Bronchial epithelial cell (primary cell): ENCODE measurements at regions not wholly inside any gene's neighbourhood (a gene's known extent, or its start where the extent isn't known, plus 50 kb on each side); places are given as distances from the start of the nearest gene placed in this dataset.
A peak's percentile ranks its signal among the peaks of the same experiment; 100 is the strongest.

Experiments
- DNase-seq: peaks from one replicate; pipeline ENCODE4 v3.0.0-alpha.2; 2010; ENCODE audit warnings: low read depth
- FAIRE-seq: peaks from 2 replicates; lab custom pipeline; 2011; peaks lifted over from hg19 to GRCh38; lab: Jason Lieb, UNC
- H3K27me3 ChIP-seq: 2 replicates; pipeline ENCODE4 v1.5.1; 2011; ENCODE audit warnings: low read length; ENCODE audit not compliant: control insufficient read depth, insufficient read depth
- H3K36me3 ChIP-seq: 2 replicates; pipeline ENCODE4 v1.5.1; 2011; ENCODE audit warnings: low read length; ENCODE audit not compliant: control insufficient read depth, insufficient read depth
- H3K4me3 ChIP-seq: 2 replicates; pipeline ENCODE4 v1.5.1; 2011; ENCODE audit warnings: mild to moderate bottlenecking, low read depth, low read length, control low read depth
- TF ChIP-seq, protein P1 (sequence below): IDR thresholded peaks from 2 replicates; pipeline ENCODE4 v1.5.1; 2011; ENCODE audit warnings: mild to moderate bottlenecking, moderate library complexity, low read length, control low read depth, inconsistent platforms; ENCODE audit not compliant: insufficient read depth, severe bottlenecking

DNA sequence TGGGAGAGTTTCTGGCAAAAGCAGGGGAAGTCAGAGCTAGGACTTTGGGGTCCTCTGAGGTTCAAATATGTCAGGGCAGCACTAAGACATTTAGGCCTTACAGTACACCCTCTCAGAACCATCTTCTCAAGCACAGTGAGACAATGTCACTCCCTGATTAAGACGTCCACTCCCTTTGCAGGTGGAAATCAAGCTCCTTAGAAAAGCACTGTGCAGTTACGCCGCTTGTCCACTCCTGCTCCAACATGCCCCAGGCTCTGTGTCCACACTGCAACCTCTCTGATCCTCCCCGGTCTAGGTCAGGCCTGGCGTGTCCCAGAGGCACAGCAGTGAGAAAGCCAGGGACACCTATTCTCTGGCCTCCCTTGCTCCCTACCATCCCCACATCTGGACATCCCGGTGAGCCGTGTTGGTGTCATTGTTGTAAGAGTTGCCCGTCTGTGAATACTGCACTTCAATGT lies 528.6 kb upstream of the ID2 start:
- Histone ChIP-seq H3K27me3 (no peaks in the 10 kb centered on the region), H3K4me3 (no peak overlapping the region), H3K36me3 (no peaks in the 10 kb centered on the region)
- FAIRE-seq (no peak), DNase-seq (no peak)
- TF ChIP-seq, protein P1, sequence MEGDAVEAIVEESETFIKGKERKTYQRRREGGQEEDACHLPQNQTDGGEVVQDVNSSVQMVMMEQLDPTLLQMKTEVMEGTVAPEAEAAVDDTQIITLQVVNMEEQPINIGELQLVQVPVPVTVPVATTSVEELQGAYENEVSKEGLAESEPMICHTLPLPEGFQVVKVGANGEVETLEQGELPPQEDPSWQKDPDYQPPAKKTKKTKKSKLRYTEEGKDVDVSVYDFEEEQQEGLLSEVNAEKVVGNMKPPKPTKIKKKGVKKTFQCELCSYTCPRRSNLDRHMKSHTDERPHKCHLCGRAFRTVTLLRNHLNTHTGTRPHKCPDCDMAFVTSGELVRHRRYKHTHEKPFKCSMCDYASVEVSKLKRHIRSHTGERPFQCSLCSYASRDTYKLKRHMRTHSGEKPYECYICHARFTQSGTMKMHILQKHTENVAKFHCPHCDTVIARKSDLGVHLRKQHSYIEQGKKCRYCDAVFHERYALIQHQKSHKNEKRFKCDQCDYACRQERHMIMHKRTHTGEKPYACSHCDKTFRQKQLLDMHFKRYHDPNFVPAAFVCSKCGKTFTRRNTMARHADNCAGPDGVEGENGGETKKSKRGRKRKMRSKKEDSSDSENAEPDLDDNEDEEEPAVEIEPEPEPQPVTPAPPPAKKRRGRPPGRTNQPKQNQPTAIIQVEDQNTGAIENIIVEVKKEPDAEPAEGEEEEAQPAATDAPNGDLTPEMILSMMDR, result no peak

DNA sequence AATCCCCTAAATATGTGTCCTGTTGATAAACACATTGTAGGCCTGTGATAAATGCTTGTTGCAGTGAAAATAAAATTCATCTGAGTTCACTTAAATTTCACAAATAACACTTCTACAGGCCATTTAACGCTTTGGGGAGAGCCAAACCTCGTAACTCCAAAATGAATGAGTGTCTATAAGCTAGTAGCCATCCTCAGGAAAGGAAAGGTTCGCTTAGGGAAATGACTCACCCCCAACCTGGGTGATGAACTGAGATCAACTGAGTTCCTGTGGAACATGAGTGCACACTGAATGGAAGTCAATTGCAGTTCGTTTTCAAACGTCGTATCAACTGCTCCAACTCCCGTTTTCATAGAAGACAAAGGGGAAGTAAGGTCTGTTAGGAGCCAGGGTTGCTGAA lies 527.6 kb upstream of the ID2 start:
- H3K4me3 ChIP-seq, result no peak overlapping the region
- no peak for FAIRE-seq
- TF ChIP-seq, protein P1, result no peak
- DNase-seq, result peak; percentile 26
- no peaks in the 10 kb centered on the region for H3K27me3 ChIP-seq
- no peaks in the 10 kb centered on the region for H3K36me3 ChIP-seq

DNA sequence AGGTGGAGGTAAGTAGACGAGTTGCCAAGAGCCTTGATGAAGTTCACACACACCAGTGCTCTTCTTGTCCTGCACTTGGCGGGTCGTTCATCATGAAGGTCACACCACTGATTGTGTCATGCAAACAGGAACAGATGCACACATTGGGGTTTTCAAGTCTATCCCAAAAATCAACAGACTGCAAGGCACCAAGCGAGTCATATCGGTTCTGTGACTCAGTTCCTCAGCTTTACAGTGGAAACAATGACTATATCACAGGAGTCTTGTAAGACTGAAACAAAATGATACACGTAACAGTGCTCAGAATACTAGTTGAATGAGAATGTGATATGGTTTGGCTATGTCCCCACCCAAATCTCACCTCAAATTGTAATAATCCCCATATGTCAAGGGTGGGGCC lies 526.9 kb upstream of the ID2 start:
- H3K27me3 ChIP-seq, result no peaks in the 10 kb centered on the region
- TF ChIP-seq, protein P1, result no peak
- H3K36me3 ChIP-seq, result no peaks in the 10 kb centered on the region
- FAIRE-seq (no peak), DNase-seq (peak; percentile 40)
- H3K4me3 ChIP-seq, result no peak overlapping the region

DNA sequence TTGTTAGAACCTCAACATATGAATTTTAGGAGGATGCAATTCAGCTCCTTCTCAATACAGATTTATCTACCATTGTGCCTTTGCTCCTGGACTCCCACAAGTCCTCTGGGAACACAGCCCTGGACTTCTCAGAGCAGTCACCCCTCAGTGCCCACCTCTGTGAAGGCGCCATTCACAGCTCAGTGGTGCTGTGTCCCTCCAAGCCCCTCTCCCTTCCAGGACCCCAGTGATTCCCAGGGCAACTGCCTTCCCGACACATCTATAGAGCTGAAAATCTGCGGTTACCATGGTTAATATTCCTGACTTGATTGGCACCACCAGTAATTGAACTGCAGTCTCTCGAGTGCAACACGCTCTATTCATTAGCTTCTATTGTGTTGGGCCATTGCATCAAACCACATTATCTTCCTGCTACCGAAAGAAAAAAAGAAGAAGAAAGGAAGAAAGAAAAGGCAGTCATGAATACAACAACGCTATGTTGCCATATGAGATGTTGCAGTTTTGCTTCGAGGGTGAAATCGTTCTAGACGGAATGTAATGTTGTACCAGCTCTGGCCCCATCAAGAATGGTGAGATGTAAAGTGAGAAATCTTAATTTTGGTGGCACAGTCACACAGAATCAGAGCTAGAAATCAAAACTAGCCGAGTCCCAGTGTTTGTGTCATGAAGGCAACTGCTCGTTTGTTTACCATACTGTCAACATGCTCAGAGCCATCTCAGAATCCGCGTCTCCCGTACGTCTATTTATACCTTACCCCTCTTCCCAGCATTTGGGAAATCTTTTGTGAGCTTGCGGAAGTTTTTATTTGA lies 524.0 kb upstream of the ID2 start:
- Histone ChIP-seq H3K36me3 (no peaks in the 10 kb centered on the region), H3K27me3 (no peaks in the 10 kb centered on the region), H3K4me3 (no peak overlapping the region)
- FAIRE-seq, result no peak
- TF ChIP-seq, protein P1, result no peak
- DNase-seq, result no peak

DNA sequence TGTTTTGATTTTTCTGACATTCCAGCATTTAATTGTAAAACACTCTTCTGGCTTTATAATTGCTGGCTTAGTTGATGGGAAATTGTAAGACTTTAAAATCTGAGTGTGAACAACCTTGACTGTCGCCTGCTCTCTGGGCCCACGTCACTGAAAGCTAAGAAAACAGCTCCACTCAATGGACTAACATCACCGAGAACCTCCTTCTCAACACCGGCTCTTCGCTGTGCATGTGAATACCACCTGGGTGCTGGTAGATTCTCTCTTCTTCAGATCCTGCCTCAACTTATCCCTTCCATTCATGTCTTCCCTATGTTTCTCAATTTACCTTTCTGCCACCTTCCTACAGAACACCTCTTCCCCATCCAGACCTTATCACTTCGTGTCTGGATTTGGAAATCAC lies 523.1 kb upstream of the ID2 start:
- DNase-seq, result no peak
- H3K36me3 ChIP-seq, result no peaks in the 10 kb centered on the region
- TF ChIP-seq, protein P1, result no peak
- no peaks in the 10 kb centered on the region for H3K27me3 ChIP-seq
- no peak overlapping the region for H3K4me3 ChIP-seq
- no peak for FAIRE-seq
